ENCODE measurements at regions not wholly inside any gene's neighbourhood (a gene's known extent, or its start where the extent isn't known, plus 50 kb on each side); places are given as distances from the start of the nearest gene placed in this dataset.

DNA sequence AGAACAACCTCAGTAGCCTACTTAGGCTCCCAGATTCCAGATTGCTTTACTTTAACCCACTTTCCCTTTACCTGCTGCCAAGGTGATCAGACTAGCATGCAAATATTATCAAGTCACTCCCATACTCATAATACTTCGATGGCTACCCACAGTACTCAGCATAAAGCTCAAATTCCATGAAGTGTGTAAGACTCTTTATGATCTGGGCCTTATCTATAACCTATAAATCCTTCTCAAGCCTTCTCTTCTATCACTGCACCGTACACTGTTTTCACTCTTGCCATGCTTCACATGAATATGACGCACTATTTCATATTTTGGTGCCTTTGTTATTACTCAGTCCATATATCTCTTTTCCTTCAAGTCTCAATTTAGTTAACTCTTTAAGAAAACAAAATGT lies 135.2 kb upstream of the TARS1 start:
- 79 to 92% (median 82%) methylated on average over 3 of the region's 3 CpGs for WGBS, 5 donors
- H3K4me3 ChIP-seq, result no peak overlapping the region
- no peak for TF ChIP-seq EP300 (IDR thresholded peaks at IDR 0.05)
- no peak for TF ChIP-seq POLR2AphosphoS5 (IDR thresholded peaks at IDR 0.05)
- TF ChIP-seq, protein P1, sequence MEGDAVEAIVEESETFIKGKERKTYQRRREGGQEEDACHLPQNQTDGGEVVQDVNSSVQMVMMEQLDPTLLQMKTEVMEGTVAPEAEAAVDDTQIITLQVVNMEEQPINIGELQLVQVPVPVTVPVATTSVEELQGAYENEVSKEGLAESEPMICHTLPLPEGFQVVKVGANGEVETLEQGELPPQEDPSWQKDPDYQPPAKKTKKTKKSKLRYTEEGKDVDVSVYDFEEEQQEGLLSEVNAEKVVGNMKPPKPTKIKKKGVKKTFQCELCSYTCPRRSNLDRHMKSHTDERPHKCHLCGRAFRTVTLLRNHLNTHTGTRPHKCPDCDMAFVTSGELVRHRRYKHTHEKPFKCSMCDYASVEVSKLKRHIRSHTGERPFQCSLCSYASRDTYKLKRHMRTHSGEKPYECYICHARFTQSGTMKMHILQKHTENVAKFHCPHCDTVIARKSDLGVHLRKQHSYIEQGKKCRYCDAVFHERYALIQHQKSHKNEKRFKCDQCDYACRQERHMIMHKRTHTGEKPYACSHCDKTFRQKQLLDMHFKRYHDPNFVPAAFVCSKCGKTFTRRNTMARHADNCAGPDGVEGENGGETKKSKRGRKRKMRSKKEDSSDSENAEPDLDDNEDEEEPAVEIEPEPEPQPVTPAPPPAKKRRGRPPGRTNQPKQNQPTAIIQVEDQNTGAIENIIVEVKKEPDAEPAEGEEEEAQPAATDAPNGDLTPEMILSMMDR (IDR thresholded peaks at IDR 0.05), result no peak
- no peak for TF ChIP-seq POLR2A (IDR thresholded peaks at IDR 0.05)
- H3K36me3 ChIP-seq, result no peaks in the 10 kb centered on the region
- intact Hi-C loops (cut with DNase I; ENCODE audit: low total_unique reads), result no loop called here
- no peak overlapping the region for H3K27ac ChIP-seq
- DNase-seq, result no peak
- H3K4me1 ChIP-seq, result peaks cover 0 to under 1% (median 0%) of the 10 kb centered on the region in 4 donors
- H3K27me3 ChIP-seq, result no peaks in the 10 kb centered on the region
- no peaks in the 10 kb centered on the region for H3K9me3 ChIP-seq

DNA sequence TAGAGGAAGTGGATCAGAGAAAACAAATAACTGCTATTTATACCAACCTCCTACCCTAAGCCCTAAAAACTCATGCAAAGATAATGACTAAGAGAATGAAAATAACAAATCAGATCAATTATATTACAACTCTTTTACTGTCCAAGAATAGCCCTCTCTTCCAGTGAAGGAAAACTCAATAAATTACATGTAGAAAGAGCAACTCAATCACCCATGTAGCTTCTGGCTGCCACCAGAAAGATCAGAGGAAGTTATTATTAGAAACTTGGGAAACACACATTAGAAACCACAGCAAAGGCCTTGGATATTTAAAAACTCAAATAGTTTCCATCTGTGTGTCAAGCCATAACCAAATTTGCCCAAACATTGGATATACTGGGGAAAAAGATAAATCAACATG lies 134.0 kb upstream of the TARS1 start:
- Histone ChIP-seq H3K4me3 (no peak overlapping the region), H3K27me3 (no peaks in the 10 kb centered on the region), H3K36me3 (no peaks in the 10 kb centered on the region), H3K4me1 (no peaks in the 10 kb centered on the region), H3K9me3 (no peaks in the 10 kb centered on the region), H3K27ac (no peak overlapping the region)
- intact Hi-C loops (cut with DNase I; ENCODE audit: low total_unique reads), result no loop called here
- no peak for DNase-seq
- TF ChIP-seq POLR2AphosphoS5 (IDR thresholded peaks at IDR 0.05) (no peak), EP300 (IDR thresholded peaks at IDR 0.05) (no peak), POLR2A (IDR thresholded peaks at IDR 0.05) (no peak)
- TF ChIP-seq, protein P1 (IDR thresholded peaks at IDR 0.05), result no peak

DNA sequence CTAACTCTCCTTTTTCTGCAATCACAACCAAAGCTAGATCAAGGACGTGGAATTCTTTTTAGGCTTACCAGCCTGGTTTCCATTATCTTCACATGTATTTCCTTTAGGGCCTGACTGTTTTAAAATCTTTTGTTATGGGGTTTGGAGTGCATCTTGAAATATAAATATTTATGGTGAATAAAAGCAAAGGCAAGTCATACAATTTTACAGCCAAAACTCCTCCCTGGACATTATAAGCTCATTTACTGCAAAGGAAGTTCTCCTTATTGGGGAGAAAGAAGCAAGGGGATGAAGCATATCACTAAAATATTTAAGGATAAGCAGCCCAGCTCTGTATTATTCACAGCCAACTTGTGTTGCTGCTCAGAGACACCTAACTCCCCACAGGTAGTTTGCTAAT lies 132.2 kb upstream of the TARS1 start:
- H3K36me3 ChIP-seq, result no peaks in the 10 kb centered on the region
- TF ChIP-seq, protein P1 (IDR thresholded peaks at IDR 0.05), result no peak
- no peak for TF ChIP-seq EP300 (IDR thresholded peaks at IDR 0.05)
- TF ChIP-seq POLR2AphosphoS5 (IDR thresholded peaks at IDR 0.05), result no peak
- TF ChIP-seq POLR2A (IDR thresholded peaks at IDR 0.05), result no peak
- DNase-seq, result no peak
- no peak overlapping the region for H3K4me3 ChIP-seq
- intact Hi-C loops (cut with DNase I; ENCODE audit: low total_unique reads), result no loop called here
- H3K9me3 ChIP-seq, result no peaks in the 10 kb centered on the region
- WGBS, 5 donors, result 61 to 78% (median 64%) methylated on average over 1 of the region's 1 CpG
- no peaks in the 10 kb centered on the region for H3K4me1 ChIP-seq
- no peak overlapping the region for H3K27ac ChIP-seq
- H3K27me3 ChIP-seq, result no peaks in the 10 kb centered on the region

DNA sequence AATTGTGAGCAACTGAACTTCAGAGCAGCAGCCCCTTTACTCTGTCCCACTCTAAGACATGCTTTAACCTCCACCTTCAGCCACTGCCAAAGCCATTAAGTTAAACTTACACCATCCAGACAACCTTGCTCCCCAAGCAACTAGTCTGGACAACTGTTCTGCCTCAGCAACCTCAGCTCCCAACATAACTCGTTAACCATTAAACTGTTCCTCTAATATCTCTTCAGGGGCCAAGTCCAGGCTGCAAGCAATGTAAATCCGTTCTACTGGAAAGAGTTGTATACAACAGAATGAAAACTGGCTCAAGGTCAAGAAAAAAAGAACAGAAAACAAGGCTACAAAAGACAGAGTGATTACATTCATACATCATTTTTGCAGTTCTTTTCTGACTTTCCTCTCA lies 131.7 kb upstream of the TARS1 start:
- Histone ChIP-seq H3K9me3 (no peaks in the 10 kb centered on the region), H3K36me3 (no peaks in the 10 kb centered on the region), H3K4me1 (no peaks in the 10 kb centered on the region), H3K4me3 (no peak overlapping the region), H3K27ac (no peak overlapping the region), H3K27me3 (no peaks in the 10 kb centered on the region)
- 8 to 34% (median 22%) methylated on average over 2 of the region's 2 CpGs for WGBS, 5 donors
- DNase-seq, result peak in 1 of 2 donors; percentile 55
- intact Hi-C loops (cut with DNase I; ENCODE audit: low total_unique reads), result no loop called here
- TF ChIP-seq, protein P1 (IDR thresholded peaks at IDR 0.05), result no peak
- no peak for TF ChIP-seq POLR2A (IDR thresholded peaks at IDR 0.05)
- no peak for TF ChIP-seq EP300 (IDR thresholded peaks at IDR 0.05)
- TF ChIP-seq POLR2AphosphoS5 (IDR thresholded peaks at IDR 0.05), result no peak

Data from stomach (tissue), 8 donors.